ENCODE measurements at regions not wholly inside any gene's neighbourhood (a gene's known extent, or its start where the extent isn't known, plus 50 kb on each side); places are given as distances from the start of the nearest gene placed in this dataset.

GRCh38 chr2:9097892-9098291, 94.4 kb upstream of the MBOAT2 start:
- no peak overlapping the region for H3K27ac ChIP-seq (ENCODE audit: low read length)
- H3K27me3 ChIP-seq (ENCODE audit: control insufficient read depth, insufficient read depth, low read length): no peaks in the 10 kb centered on the region
- in situ Hi-C loops (cut with HindIII; ENCODE audit: low pct_unique_long_range_greater_than_20kb, low sequenced_read_pairs): no loop called here
- ATAC-seq: no peak
- no peak overlapping the region for H3K4me3 ChIP-seq (ENCODE audit: low read depth in 2 of 2, low read length in 2 of 2)
- no TSS peak for BruUV-seq (replicated peaks)
- ChIA-PET CTCF (no interaction called here), POLR2A (no interaction called here)
- no peak for DNase-seq (ENCODE audit: low read depth, low spot score)
- H3K9me3 ChIP-seq (ENCODE audit: control insufficient read depth, insufficient read depth, low read depth, low read length): no peaks in the 10 kb centered on the region
- intact Hi-C loops (cut with micrococcal nuclease; ENCODE audit: unreplicated experiment): no loop called here
- no peaks in the 10 kb centered on the region for H3K36me3 ChIP-seq (ENCODE audit: control insufficient read depth, insufficient read depth, low read length)
- no peak for TF ChIP-seq SIN3A (IDR thresholded peaks at IDR 0.05; ENCODE audit: borderline replicate concordance, insufficient read depth, low read depth, low read length)
- no peak for TF ChIP-seq TCF7L2 (IDR thresholded peaks at IDR 0.05; ENCODE audit: low read depth, low read length)
- TF ChIP-seq, protein P1, sequence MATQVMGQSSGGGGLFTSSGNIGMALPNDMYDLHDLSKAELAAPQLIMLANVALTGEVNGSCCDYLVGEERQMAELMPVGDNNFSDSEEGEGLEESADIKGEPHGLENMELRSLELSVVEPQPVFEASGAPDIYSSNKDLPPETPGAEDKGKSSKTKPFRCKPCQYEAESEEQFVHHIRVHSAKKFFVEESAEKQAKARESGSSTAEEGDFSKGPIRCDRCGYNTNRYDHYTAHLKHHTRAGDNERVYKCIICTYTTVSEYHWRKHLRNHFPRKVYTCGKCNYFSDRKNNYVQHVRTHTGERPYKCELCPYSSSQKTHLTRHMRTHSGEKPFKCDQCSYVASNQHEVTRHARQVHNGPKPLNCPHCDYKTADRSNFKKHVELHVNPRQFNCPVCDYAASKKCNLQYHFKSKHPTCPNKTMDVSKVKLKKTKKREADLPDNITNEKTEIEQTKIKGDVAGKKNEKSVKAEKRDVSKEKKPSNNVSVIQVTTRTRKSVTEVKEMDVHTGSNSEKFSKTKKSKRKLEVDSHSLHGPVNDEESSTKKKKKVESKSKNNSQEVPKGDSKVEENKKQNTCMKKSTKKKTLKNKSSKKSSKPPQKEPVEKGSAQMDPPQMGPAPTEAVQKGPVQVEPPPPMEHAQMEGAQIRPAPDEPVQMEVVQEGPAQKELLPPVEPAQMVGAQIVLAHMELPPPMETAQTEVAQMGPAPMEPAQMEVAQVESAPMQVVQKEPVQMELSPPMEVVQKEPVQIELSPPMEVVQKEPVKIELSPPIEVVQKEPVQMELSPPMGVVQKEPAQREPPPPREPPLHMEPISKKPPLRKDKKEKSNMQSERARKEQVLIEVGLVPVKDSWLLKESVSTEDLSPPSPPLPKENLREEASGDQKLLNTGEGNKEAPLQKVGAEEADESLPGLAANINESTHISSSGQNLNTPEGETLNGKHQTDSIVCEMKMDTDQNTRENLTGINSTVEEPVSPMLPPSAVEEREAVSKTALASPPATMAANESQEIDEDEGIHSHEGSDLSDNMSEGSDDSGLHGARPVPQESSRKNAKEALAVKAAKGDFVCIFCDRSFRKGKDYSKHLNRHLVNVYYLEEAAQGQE (IDR thresholded peaks at IDR 0.05; ENCODE audit: insufficient read depth in 1 of 2, low read depth in 2 of 2, low read length in 1 of 2): no peak
- TF ChIP-seq POLR2AphosphoS5 (IDR thresholded peaks at IDR 0.05; ENCODE audit: low read depth, low read length): no peak
- TF ChIP-seq, protein P2, sequence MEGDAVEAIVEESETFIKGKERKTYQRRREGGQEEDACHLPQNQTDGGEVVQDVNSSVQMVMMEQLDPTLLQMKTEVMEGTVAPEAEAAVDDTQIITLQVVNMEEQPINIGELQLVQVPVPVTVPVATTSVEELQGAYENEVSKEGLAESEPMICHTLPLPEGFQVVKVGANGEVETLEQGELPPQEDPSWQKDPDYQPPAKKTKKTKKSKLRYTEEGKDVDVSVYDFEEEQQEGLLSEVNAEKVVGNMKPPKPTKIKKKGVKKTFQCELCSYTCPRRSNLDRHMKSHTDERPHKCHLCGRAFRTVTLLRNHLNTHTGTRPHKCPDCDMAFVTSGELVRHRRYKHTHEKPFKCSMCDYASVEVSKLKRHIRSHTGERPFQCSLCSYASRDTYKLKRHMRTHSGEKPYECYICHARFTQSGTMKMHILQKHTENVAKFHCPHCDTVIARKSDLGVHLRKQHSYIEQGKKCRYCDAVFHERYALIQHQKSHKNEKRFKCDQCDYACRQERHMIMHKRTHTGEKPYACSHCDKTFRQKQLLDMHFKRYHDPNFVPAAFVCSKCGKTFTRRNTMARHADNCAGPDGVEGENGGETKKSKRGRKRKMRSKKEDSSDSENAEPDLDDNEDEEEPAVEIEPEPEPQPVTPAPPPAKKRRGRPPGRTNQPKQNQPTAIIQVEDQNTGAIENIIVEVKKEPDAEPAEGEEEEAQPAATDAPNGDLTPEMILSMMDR (IDR thresholded peaks at IDR 0.05): no peak
- H3K4me1 ChIP-seq (ENCODE audit: control insufficient read depth, insufficient read depth, low read length): no peaks in the 10 kb centered on the region

GRCh38 chr2:9097239-9097638, 93.8 kb upstream of the MBOAT2 start:
- intact Hi-C loops (cut with micrococcal nuclease; ENCODE audit: unreplicated experiment) (no loop called here), in situ Hi-C loops (cut with HindIII; ENCODE audit: low pct_unique_long_range_greater_than_20kb, low sequenced_read_pairs) (no loop called here)
- no peaks in the 10 kb centered on the region for H3K4me1 ChIP-seq (ENCODE audit: control insufficient read depth, insufficient read depth, low read length)
- no peaks in the 10 kb centered on the region for H3K9me3 ChIP-seq (ENCODE audit: control insufficient read depth, insufficient read depth, low read depth, low read length)
- ATAC-seq (no peak), DNase-seq (ENCODE audit: low read depth, low spot score) (no peak)
- no peak overlapping the region for H3K4me3 ChIP-seq (ENCODE audit: low read depth in 2 of 2, low read length in 2 of 2)
- TF ChIP-seq, protein P1 (IDR thresholded peaks at IDR 0.05; ENCODE audit: insufficient read depth in 1 of 2, low read depth in 2 of 2, low read length in 1 of 2): no peak
- TF ChIP-seq POLR2AphosphoS5 (IDR thresholded peaks at IDR 0.05; ENCODE audit: low read depth, low read length) (no peak), SIN3A (IDR thresholded peaks at IDR 0.05; ENCODE audit: borderline replicate concordance, insufficient read depth, low read depth, low read length) (no peak), TCF7L2 (IDR thresholded peaks at IDR 0.05; ENCODE audit: low read depth, low read length) (no peak)
- TF ChIP-seq, protein P2 (IDR thresholded peaks at IDR 0.05): no peak
- no peaks in the 10 kb centered on the region for H3K36me3 ChIP-seq (ENCODE audit: control insufficient read depth, insufficient read depth, low read length)
- H3K27me3 ChIP-seq (ENCODE audit: control insufficient read depth, insufficient read depth, low read length): no peaks in the 10 kb centered on the region
- H3K27ac ChIP-seq (ENCODE audit: low read length): no peak overlapping the region
- ChIA-PET CTCF (no interaction called here), POLR2A (interaction anchor here (0.6 kb wide), 1 partner anchor 42 kb away, joined by 6 read pairs; no protein-coding TSS in a partner anchor)
- no TSS peak for BruUV-seq (replicated peaks)
